Hindlimb muscle (tissue), 1 donor: ENCODE measurements at regions not wholly inside any gene's neighbourhood (a gene's known extent, or its start where the extent isn't known, plus 50 kb on each side); places are given as distances from the start of the nearest gene placed in this dataset.

ENCODE experiments used
- DNase-seq: peaks from one replicate; pipeline ENCODE4 v3.0.0-alpha.2; 2013

- no peak for DNase-seq
Measured at GRCh38 chr5:145708169-145708568, 127.0 kb downstream of the PRELID2 start.

- no peak for DNase-seq
Measured at GRCh38 chr5:145704724-145705123, 130.4 kb downstream of the PRELID2 start.

- no peak for DNase-seq
Measured at GRCh38 chr5:145703856-145704255, 131.3 kb downstream of the PRELID2 start.

GRCh38 chr5:145701404-145701803 is 133.7 kb downstream of the PRELID2 start:
- DNase-seq: no peak

GRCh38 chr5:145699846-145700245 is 135.3 kb downstream of the PRELID2 start:
- no peak for DNase-seq

GRCh38 chr5:145697251-145697990 is 137.7 kb downstream of the PRELID2 start:
- no peak for DNase-seq

GRCh38 chr5:145689235-145689634 is 145.9 kb downstream of the PRELID2 start:
- DNase-seq: no peak

- no peak for DNase-seq
Measured at GRCh38 chr5:145687943-145688342, 147.2 kb downstream of the PRELID2 start.

GRCh38 chr5:145685417-145685816 is 149.7 kb downstream of the PRELID2 start:
- DNase-seq: no peak

GRCh38 chr5:145683431-145683830 is 151.7 kb downstream of the PRELID2 start:
- no peak for DNase-seq

GRCh38 chr5:145682197-145682899 is 152.8 kb downstream of the PRELID2 start:
- no peak for DNase-seq

GRCh38 chr5:145681686-145682085 is 153.5 kb downstream of the PRELID2 start:
- DNase-seq: no peak

GRCh38 chr5:145681216-145681615 is 153.9 kb downstream of the PRELID2 start:
- DNase-seq: no peak

- DNase-seq: peak; percentile 76
Measured at GRCh38 chr5:145680767-145681166, 154.4 kb downstream of the PRELID2 start.

GRCh38 chr5:145680169-145680568 is 155.0 kb downstream of the PRELID2 start:
- no peak for DNase-seq

GRCh38 chr5:145678255-145678654 is 156.9 kb downstream of the PRELID2 start:
- DNase-seq: no peak

- DNase-seq: no peak
Measured at GRCh38 chr5:145673786-145674185, 161.4 kb downstream of the PRELID2 start.

GRCh38 chr5:145668714-145669113 is 166.4 kb downstream of the PRELID2 start:
- no peak for DNase-seq

GRCh38 chr5:145667742-145668141 is 167.4 kb downstream of the PRELID2 start:
- DNase-seq: no peak

- DNase-seq: no peak
Measured at GRCh38 chr5:145666591-145666990, 168.6 kb downstream of the PRELID2 start.

GRCh38 chr5:145661737-145662485 is 173.2 kb downstream of the PRELID2 start:
- no peak for DNase-seq

- DNase-seq: no peak
Measured at GRCh38 chr5:145660897-145661640, 174.1 kb downstream of the PRELID2 start.

GRCh38 chr5:145658435-145658834 is 176.7 kb downstream of the PRELID2 start:
- DNase-seq: no peak
